OCI-LY1 (cell line): ENCODE measurements at regions not wholly inside any gene's neighbourhood (a gene's known extent, or its start where the extent isn't known, plus 50 kb on each side); places are given as distances from the start of the nearest gene placed in this dataset.

Experiments
- H2AFZ ChIP-seq: fragments of 200-600 bp; sonication (generic), shearing (Covaris generic); 2 replicates; pipeline ENCODE4 v1.6.0; 2014; ENCODE audit warnings: antibody characterized with exemption, mild to moderate bottlenecking, low read length
- H3F3A ChIP-seq: fragments of 200-600 bp; sonication (generic), shearing (Covaris generic); 2 replicates; pipeline ENCODE4 v1.6.0; 2014; ENCODE audit warnings: mild to moderate bottlenecking, antibody characterized with exemption, low read length, moderate library complexity; ENCODE audit not compliant: insufficient read depth
- H3K27ac ChIP-seq: fragments of 200-600 bp; sonication (generic); 2 replicates; pipeline ENCODE4 v1.5.1; 2014; ENCODE audit warnings: low read length, mixed run types, mild to moderate bottlenecking, low read depth; ENCODE audit not compliant: poor library complexity, severe bottlenecking
- H3K27me3 ChIP-seq: fragments of 200-600 bp; sonication (generic); 2 replicates; pipeline ENCODE4 v1.6.0; 2014; ENCODE audit warnings: antibody characterized with exemption, mild to moderate bottlenecking, low read length, moderate library complexity; ENCODE audit not compliant: insufficient read depth
- H3K36me3 ChIP-seq: fragments of 200-600 bp; sonication (generic); 2 replicates; pipeline ENCODE4 v1.6.1; 2014; ENCODE audit warnings: mild to moderate bottlenecking, antibody characterized with exemption, low read length, moderate library complexity, mixed read lengths; ENCODE audit not compliant: insufficient read depth
- H3K4me1 ChIP-seq: fragments of 200-600 bp; sonication (generic); 2 replicates; pipeline ENCODE4 v1.5.1; 2014; ENCODE audit warnings: mild to moderate bottlenecking, low read length, moderate library complexity; ENCODE audit not compliant: insufficient read depth, severe bottlenecking
- H3K4me2 ChIP-seq: fragments of 200-600 bp; sonication (generic), shearing (Covaris generic); 2 replicates; pipeline ENCODE4 v1.6.1; 2014; ENCODE audit warnings: low read length
- H3K4me3 ChIP-seq: fragments of 200-600 bp; sonication (generic); 2 replicates; pipeline ENCODE4 v1.5.1; 2014; ENCODE audit warnings: low read length, low read depth, mild to moderate bottlenecking, mixed read lengths; ENCODE audit not compliant: poor library complexity, severe bottlenecking
- H3K79me2 ChIP-seq: fragments of 200-600 bp; shearing (Covaris generic); 2 replicates; pipeline ENCODE4 v1.6.1; 2016; ENCODE audit warnings: mixed run types, low read length, mixed read lengths; ENCODE audit not compliant: insufficient read depth
- H3K9ac ChIP-seq: fragments of 200-600 bp; sonication (generic), shearing (Covaris generic); 2 replicates; pipeline ENCODE4 v1.6.1; 2014; ENCODE audit warnings: mild to moderate bottlenecking, low read length, mixed read lengths
- H3K9me2 ChIP-seq: fragments of 200-600 bp; sonication (generic), shearing (Covaris generic); 2 replicates; pipeline ENCODE4 v1.6.1; 2014; ENCODE audit warnings: low read depth, mild to moderate bottlenecking, low read length, mixed read lengths
- H3K9me3 ChIP-seq: fragments of 200-600 bp; shearing (Covaris generic); 2 replicates; pipeline ENCODE4 v1.6.1; 2014; ENCODE audit warnings: low read length, mixed read lengths
- H4K20me1 ChIP-seq: fragments of 200-600 bp; sonication (generic), shearing (Covaris generic); 2 replicates; pipeline ENCODE4 v1.6.0; 2016; ENCODE audit warnings: mild to moderate bottlenecking, low read length; ENCODE audit not compliant: insufficient read depth
- CTCF ChIP-seq: fragments of 200-600 bp; sonication (generic), shearing (Covaris generic); IDR thresholded peaks from 2 replicates; pipeline ENCODE4 v1.5.1; 2017; ENCODE audit warnings: mild to moderate bottlenecking, antibody characterized with exemption, low read length, moderate library complexity, mixed read lengths
- EZH2 ChIP-seq: fragments of 200-600 bp; sonication (generic), shearing (Covaris generic); IDR thresholded peaks from 2 replicates; pipeline ENCODE4 v1.8.0; 2017; ENCODE audit warnings: borderline replicate concordance, mixed run types, mild to moderate bottlenecking, antibody characterized with exemption, low read length, moderate library complexity, mixed read lengths

DNA sequence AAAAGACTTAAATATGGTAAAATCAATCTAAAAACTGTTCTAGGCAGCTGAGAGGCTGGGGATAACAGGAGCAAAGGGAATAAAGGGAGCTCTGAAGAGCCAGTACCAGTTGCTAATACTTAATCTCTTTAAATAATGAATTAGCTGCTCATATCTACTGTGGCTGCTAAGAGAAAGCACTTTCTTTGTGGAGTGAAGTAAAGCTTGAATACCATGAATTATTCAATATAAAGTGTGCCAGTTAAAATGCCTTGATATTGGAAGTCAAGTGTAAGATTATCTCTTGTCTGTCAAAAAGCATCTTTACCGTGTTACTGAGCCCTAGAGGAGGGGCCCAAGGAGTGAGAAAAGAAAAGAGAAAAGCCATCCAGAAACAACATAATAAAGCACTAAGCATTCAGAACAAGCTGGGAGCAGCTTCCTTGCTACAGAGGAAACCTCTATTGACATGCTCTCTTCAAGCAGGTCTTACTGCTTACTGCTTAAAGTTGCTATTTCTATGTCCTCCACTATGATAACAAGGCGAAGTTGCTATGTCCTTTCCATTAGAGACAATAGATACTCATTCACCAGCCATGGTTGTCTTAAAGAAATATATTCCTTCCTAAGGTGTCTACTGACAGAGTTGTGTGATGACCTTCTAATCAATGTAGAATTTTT is 297.4 kb downstream of the CETN3 start:
- Histone ChIP-seq H2AFZ (no peak overlapping the region), H3K4me1 (no peaks in the 10 kb centered on the region), H3K4me3 (no peak overlapping the region), H3F3A (no peaks in the 10 kb centered on the region), H3K36me3 (no peaks in the 10 kb centered on the region), H3K79me2 (no peaks in the 10 kb centered on the region), H3K4me2 (no peak overlapping the region), H3K9me2 (no peaks in the 10 kb centered on the region), H3K27ac (no peak overlapping the region), H3K9me3 (no peaks in the 10 kb centered on the region), H4K20me1 (no peaks in the 10 kb centered on the region), H3K27me3 (no peaks in the 10 kb centered on the region), H3K9ac (no peak overlapping the region)
- TF ChIP-seq EZH2: no peak

GRCh38 chr5:90111364-90112032 is 298.1 kb downstream of the CETN3 start:
- H3F3A ChIP-seq: no peaks in the 10 kb centered on the region
- no peak overlapping the region for H3K9ac ChIP-seq
- no peak overlapping the region for H3K4me2 ChIP-seq
- H3K9me3 ChIP-seq: no peaks in the 10 kb centered on the region
- no peak for TF ChIP-seq CTCF
- no peak for TF ChIP-seq EZH2
- no peak overlapping the region for H2AFZ ChIP-seq
- no peaks in the 10 kb centered on the region for H3K4me1 ChIP-seq
- H3K79me2 ChIP-seq: no peaks in the 10 kb centered on the region
- H3K27ac ChIP-seq: no peak overlapping the region
- no peaks in the 10 kb centered on the region for H3K9me2 ChIP-seq
- H3K27me3 ChIP-seq: no peaks in the 10 kb centered on the region
- no peak overlapping the region for H3K4me3 ChIP-seq
- H3K36me3 ChIP-seq: no peaks in the 10 kb centered on the region
- no peaks in the 10 kb centered on the region for H4K20me1 ChIP-seq

- no peak for TF ChIP-seq CTCF
- no peak for TF ChIP-seq EZH2
- Histone ChIP-seq H3K27ac (no peak overlapping the region), H3K9ac (no peak overlapping the region)
Measured at GRCh38 chr5:90109285-90109684, 300.3 kb downstream of the CETN3 start.

More at GRCh38 chr5:90109285-90109684, 300.3 kb downstream of the CETN3 start:
- Histone ChIP-seq H3K36me3 (no peaks in the 10 kb centered on the region), H3F3A (no peaks in the 10 kb centered on the region), H3K9me2 (no peaks in the 10 kb centered on the region), H3K4me3 (no peak overlapping the region), H3K79me2 (no peaks in the 10 kb centered on the region), H4K20me1 (no peaks in the 10 kb centered on the region), H3K4me2 (no peak overlapping the region), H3K27me3 (no peaks in the 10 kb centered on the region), H2AFZ (no peak overlapping the region), H3K9me3 (no peaks in the 10 kb centered on the region), H3K4me1 (no peaks in the 10 kb centered on the region)
